ENCODE measurements at regions not wholly inside any gene's neighbourhood (a gene's known extent, or its start where the extent isn't known, plus 50 kb on each side); places are given as distances from the start of the nearest gene placed in this dataset.

- H3K4me3 ChIP-seq (ENCODE audit: low read depth, low read length) = no peak overlapping the region
- no peak for DNase-seq (ENCODE audit: low read depth)
- no peak for TF ChIP-seq CTCF (IDR thresholded peaks at IDR 0.05; ENCODE audit: low read depth, low read length, missing control alignments)
Measured at GRCh38 chr1:208921259-208921658, 662.3 kb upstream of the CAMK1G start.

- TF ChIP-seq CTCF (IDR thresholded peaks at IDR 0.05; ENCODE audit: low read depth, low read length, missing control alignments) = no peak
- no peak for DNase-seq (ENCODE audit: low read depth)
Measured at GRCh38 chr1:208923456-208923855, 660.1 kb upstream of the CAMK1G start.

GRCh38 chr1:208923946-208924720, 659.4 kb upstream of the CAMK1G start:
- no peak overlapping the region for H3K4me3 ChIP-seq (ENCODE audit: low read depth, low read length)
- no peak for DNase-seq (ENCODE audit: low read depth)
- TF ChIP-seq CTCF (IDR thresholded peaks at IDR 0.05; ENCODE audit: low read depth, low read length, missing control alignments) = no peak

More at GRCh38 chr1:208923456-208923855, 660.1 kb upstream of the CAMK1G start:
- no peak overlapping the region for H3K4me3 ChIP-seq (ENCODE audit: low read depth, low read length)

GRCh38 chr1:208924928-208925327, 658.6 kb upstream of the CAMK1G start:
- TF ChIP-seq CTCF (IDR thresholded peaks at IDR 0.05; ENCODE audit: low read depth, low read length, missing control alignments) = no peak
- no peak overlapping the region for H3K4me3 ChIP-seq (ENCODE audit: low read depth, low read length)
- no peak for DNase-seq (ENCODE audit: low read depth)

DNA sequence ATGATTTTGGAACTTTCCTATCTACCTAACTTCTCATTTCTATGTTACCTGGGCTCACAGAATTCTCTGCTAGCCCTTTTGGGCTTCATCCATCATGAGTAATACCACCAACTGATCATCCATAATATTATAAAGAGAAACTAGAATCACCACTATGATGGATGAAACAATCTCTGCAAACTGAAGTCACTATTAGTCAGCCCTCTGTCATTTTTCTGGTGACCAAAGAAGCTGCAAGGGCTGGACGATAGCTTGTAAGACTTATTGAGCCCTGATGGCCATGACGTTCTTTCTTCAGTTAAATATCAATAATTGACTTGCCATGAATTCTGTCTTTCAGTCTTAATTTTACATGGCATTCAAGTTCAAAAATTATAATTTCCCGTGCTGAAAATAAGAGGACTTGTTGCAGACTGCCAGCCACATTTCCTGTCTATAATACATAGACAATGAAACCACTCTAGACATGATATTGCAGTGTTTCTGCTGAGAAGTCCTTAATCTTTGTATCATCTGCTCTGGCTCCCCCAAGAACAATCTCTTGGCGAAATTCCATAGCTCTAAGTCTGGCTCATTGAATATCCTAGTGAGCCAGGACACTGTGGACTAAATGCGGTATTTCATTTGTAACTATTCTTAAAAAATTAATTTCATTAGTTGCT, 655.0 kb upstream of the CAMK1G start:
- DNase-seq (ENCODE audit: low read depth) = no peak
- H3K4me3 ChIP-seq (ENCODE audit: low read depth, low read length) = no peak overlapping the region
- TF ChIP-seq CTCF (IDR thresholded peaks at IDR 0.05; ENCODE audit: low read depth, low read length, missing control alignments) = no peak

DNA sequence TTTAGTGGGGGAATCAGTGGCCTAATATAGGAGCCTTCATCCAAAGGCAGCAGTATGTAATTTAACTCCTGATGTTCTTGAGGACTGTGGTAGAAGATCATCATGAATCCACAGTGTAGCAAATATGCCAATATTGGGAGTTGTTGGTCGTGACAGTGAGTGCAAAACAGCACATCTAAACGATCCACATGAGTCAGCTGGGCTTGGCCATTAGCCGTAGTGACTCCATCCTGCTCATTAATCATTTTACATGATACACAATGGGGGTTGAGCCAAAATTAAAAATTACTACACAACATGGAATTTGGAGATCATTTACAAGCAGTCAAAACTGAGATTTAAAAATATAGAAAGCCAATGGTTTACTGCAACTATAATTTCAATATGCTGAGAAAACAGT, 653.9 kb upstream of the CAMK1G start:
- DNase-seq (ENCODE audit: low read depth) = no peak
- H3K4me3 ChIP-seq (ENCODE audit: low read depth, low read length) = no peak overlapping the region
- no peak for TF ChIP-seq CTCF (IDR thresholded peaks at IDR 0.05; ENCODE audit: low read depth, low read length, missing control alignments)
